Activated CD8-positive, alpha-beta T cell treated with anti-CD3 and anti-CD28 coated beads for 36 hours (primary cell): ENCODE measurements at regions not wholly inside any gene's neighbourhood (a gene's known extent, or its start where the extent isn't known, plus 50 kb on each side); places are given as distances from the start of the nearest gene placed in this dataset.

Source experiments
- ATAC-seq: fragments of 200-7000 bp; cut with Tn5 transposase; one replicate; pipeline ENCODE4 v1.10.0; 2021; ENCODE audit warnings: mild to moderate bottlenecking, moderate library complexity
- CTCF ChIA-PET: fragments of 350-600 bp; sonication (Branson Sonifier 250); formaldehyde crosslinking; loops from one replicate; lab custom pipeline; 2021; ENCODE audit warnings: antibody characterized with exemption; lab: Charles Lee
- POLR2A ChIA-PET: fragments of 350-600 bp; sonication (Branson Sonifier 250); formaldehyde crosslinking; loops from one replicate; lab custom pipeline; 2021; ENCODE audit warnings: antibody characterized with exemption; lab: Charles Lee
- DNase-seq: peaks from one replicate; pipeline ENCODE4 v3.0.0-alpha.2; 2020
- H3K27ac Mint-ChIP-seq: one replicate; pipeline ENCODE4 v1.8.0; 2021; ENCODE audit warnings: mild to moderate bottlenecking, mixed read lengths
- H3K27me3 Mint-ChIP-seq: one replicate; pipeline ENCODE4 v1.8.0; 2021; ENCODE audit warnings: mixed read lengths
- H3K36me3 Mint-ChIP-seq: one replicate; pipeline ENCODE4 v1.8.0; 2021; ENCODE audit warnings: low read depth, mixed read lengths
- H3K4me1 Mint-ChIP-seq: one replicate; pipeline ENCODE4 v1.8.0; 2021; ENCODE audit warnings: low read depth, mixed read lengths
- H3K4me3 Mint-ChIP-seq: one replicate; pipeline ENCODE4 v1.8.0; 2021; ENCODE audit warnings: mild to moderate bottlenecking, moderate library complexity, mixed read lengths
- H3K9me3 Mint-ChIP-seq: one replicate; pipeline ENCODE4 v1.8.0; 2021; ENCODE audit warnings: mixed read lengths
- CTCF ChIP-seq: fragments of 200-600 bp; IDR thresholded peaks from one replicate; pipeline ENCODE4 v1.8.0; 2022; ENCODE audit warnings: antibody characterized with exemption, mild to moderate bottlenecking
- intact Hi-C: fragments of 100-400 bp; cut with micrococcal nuclease; formaldehyde crosslinking; loops from one replicate; pipeline ENCODE4 v1.10.0; 2022

GRCh38 chr12:34403706-34404376, 381.5 kb downstream of the ALG10 start:
- DNase-seq (no peak), ATAC-seq (no peak)
- H3K36me3 Mint-ChIP-seq: peaks cover 3% of the 10 kb centered on the region
- ChIA-PET POLR2A (no interaction called here), CTCF (no interaction called here)
- no peak overlapping the region for H3K27ac Mint-ChIP-seq
- intact Hi-C loops: no loop called here
- H3K4me3 Mint-ChIP-seq: no peak overlapping the region
- H3K4me1 Mint-ChIP-seq: no peaks in the 10 kb centered on the region
- H3K27me3 Mint-ChIP-seq: no peaks in the 10 kb centered on the region
- peaks cover 35% of the 10 kb centered on the region for H3K9me3 Mint-ChIP-seq
- TF ChIP-seq CTCF: no peak

GRCh38 chr12:34404377-34405285, 382.3 kb downstream of the ALG10 start:
- DNase-seq (no peak), ATAC-seq (no peak)
- H3K9me3 Mint-ChIP-seq: peaks cover 35% of the 10 kb centered on the region
- H3K36me3 Mint-ChIP-seq: peaks cover 3% of the 10 kb centered on the region
- no peaks in the 10 kb centered on the region for H3K4me1 Mint-ChIP-seq
- TF ChIP-seq CTCF: no peak
- POLR2A ChIA-PET: no interaction called here
- no peak overlapping the region for H3K4me3 Mint-ChIP-seq
- CTCF ChIA-PET: no interaction called here
- H3K27ac Mint-ChIP-seq: no peak overlapping the region
- H3K27me3 Mint-ChIP-seq: no peaks in the 10 kb centered on the region
- intact Hi-C loops: no loop called here

- TF ChIP-seq CTCF: no peak
- DNase-seq: no peak
- POLR2A ChIA-PET: no interaction called here
- Mint-ChIP-seq H3K27me3 (no peaks in the 10 kb centered on the region), H3K9me3 (peaks cover 38% of the 10 kb centered on the region), H3K36me3 (peaks cover 3% of the 10 kb centered on the region), H3K27ac (no peak overlapping the region), H3K4me3 (no peak overlapping the region), H3K4me1 (no peaks in the 10 kb centered on the region)
- intact Hi-C loops: no loop called here
- ATAC-seq: no peak
- CTCF ChIA-PET: no interaction called here
Measured at GRCh38 chr12:34405286-34406227, 383.3 kb downstream of the ALG10 start.

- intact Hi-C loops: no loop called here
- POLR2A ChIA-PET: no interaction called here
- peaks cover 40% of the 10 kb centered on the region for H3K9me3 Mint-ChIP-seq
- peaks cover 3% of the 10 kb centered on the region for H3K36me3 Mint-ChIP-seq
- CTCF ChIA-PET: no interaction called here
- H3K27me3 Mint-ChIP-seq: no peaks in the 10 kb centered on the region
- no peak for ATAC-seq
- H3K4me1 Mint-ChIP-seq: no peaks in the 10 kb centered on the region
- no peak for DNase-seq
- H3K4me3 Mint-ChIP-seq: no peak overlapping the region
- H3K27ac Mint-ChIP-seq: no peak overlapping the region
- TF ChIP-seq CTCF: no peak
Measured at GRCh38 chr12:34406228-34406995, 384.1 kb downstream of the ALG10 start.
